ENCODE measurements at regions not wholly inside any gene's neighbourhood (a gene's known extent, or its start where the extent isn't known, plus 50 kb on each side); places are given as distances from the start of the nearest gene placed in this dataset.

DNA sequence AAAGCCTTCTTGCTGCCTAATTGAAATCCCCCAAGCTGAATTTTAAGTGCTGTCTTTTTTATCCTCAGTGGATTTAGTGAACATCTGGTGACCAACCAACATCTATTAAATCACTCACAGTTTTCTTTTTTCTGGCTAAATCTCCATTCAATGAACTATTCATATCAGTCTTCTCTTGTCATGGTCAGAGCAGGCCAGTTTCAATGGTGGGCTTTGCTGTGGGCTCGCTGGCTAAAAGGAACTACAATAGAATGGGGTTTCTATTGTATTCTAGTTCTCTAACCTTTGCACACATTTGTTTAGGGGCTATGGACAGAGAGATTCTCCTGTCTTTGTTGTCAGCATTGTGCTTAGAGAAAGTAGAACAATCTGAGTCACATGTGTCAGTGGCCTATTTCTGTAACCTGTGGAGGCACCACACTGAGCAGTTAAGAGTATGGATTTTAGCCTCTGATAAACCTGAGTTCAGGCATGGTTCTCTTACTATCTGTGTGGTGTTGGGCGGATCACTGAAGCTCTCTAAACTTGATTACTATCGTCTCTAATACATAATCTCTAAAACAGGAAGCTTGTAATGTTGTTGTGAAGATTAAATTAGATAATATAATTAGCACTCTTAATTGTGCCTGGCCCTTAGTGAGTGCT, 94.2 kb upstream of the CADM1 start:
- WGBS, 2 donors, result 75 to 82% methylated on average over 3 of the region's 3 CpGs
- Histone ChIP-seq H3K27ac (ENCODE audit: low read depth in 2 of 2, low read length in 1 of 2) (no peak overlapping the region), H3K4me1 (ENCODE audit: control insufficient read depth in 2 of 2, insufficient read depth in 2 of 2, low read length in 1 of 2) (no peaks in the 10 kb centered on the region), H3K27me3 (ENCODE audit: control insufficient read depth in 1 of 2, insufficient read depth in 2 of 2, low read length in 2 of 2) (no peaks in the 10 kb centered on the region), H3K4me3 (ENCODE audit: low read depth in 1 of 2, low read length in 2 of 2) (no peak overlapping the region), H3K9me3 (ENCODE audit: control insufficient read depth in 2 of 2, insufficient read depth in 1 of 2, low read depth in 1 of 2, low read length in 1 of 2) (no peaks in the 10 kb centered on the region), H3K36me3 (ENCODE audit: control insufficient read depth in 2 of 2, insufficient read depth in 2 of 2, low read length in 1 of 2) (no peaks in the 10 kb centered on the region)

GRCh38 chr11:115591380-115591779, 87.2 kb upstream of the CADM1 start:
- H3K27ac ChIP-seq (ENCODE audit: low read depth in 2 of 2, low read length in 1 of 2), result no peak overlapping the region
- no peaks in the 10 kb centered on the region for H3K36me3 ChIP-seq (ENCODE audit: control insufficient read depth in 2 of 2, insufficient read depth in 2 of 2, low read length in 1 of 2)
- no peak overlapping the region for H3K4me3 ChIP-seq (ENCODE audit: low read depth in 1 of 2, low read length in 2 of 2)
- H3K4me1 ChIP-seq (ENCODE audit: control insufficient read depth in 2 of 2, insufficient read depth in 2 of 2, low read length in 1 of 2), result no peaks in the 10 kb centered on the region
- 84 to 95% methylated on average over 3 of the region's 3 CpGs for WGBS, 2 donors
- no peaks in the 10 kb centered on the region for H3K27me3 ChIP-seq (ENCODE audit: control insufficient read depth in 1 of 2, insufficient read depth in 2 of 2, low read length in 2 of 2)
- no peaks in the 10 kb centered on the region for H3K9me3 ChIP-seq (ENCODE audit: control insufficient read depth in 2 of 2, insufficient read depth in 1 of 2, low read depth in 1 of 2, low read length in 1 of 2)

DNA sequence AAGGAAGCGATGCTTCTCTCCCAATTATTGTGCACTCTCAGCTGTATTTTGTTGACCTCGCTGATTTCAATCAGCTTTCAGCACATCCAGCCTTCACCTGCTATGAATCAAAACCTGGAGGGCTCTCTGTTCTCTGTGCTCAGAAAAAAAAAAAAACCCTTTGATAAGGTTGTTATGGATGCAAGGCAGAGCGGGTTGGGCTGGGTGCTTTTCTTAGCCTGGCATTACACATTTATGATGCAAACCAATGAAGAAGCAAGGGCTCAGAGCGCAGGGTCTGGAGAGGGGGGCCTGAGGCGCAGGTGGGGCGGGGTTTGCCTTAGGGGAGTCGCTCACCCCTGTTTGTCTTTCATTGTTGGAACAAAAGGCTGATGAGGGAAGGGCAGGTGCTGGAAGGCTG, 86.0 kb upstream of the CADM1 start:
- Histone ChIP-seq H3K9me3 (ENCODE audit: control insufficient read depth in 2 of 2, insufficient read depth in 1 of 2, low read depth in 1 of 2, low read length in 1 of 2) (no peaks in the 10 kb centered on the region), H3K27ac (ENCODE audit: low read depth in 2 of 2, low read length in 1 of 2) (no peak overlapping the region), H3K36me3 (ENCODE audit: control insufficient read depth in 2 of 2, insufficient read depth in 2 of 2, low read length in 1 of 2) (no peaks in the 10 kb centered on the region), H3K27me3 (ENCODE audit: control insufficient read depth in 1 of 2, insufficient read depth in 2 of 2, low read length in 2 of 2) (no peaks in the 10 kb centered on the region), H3K4me1 (ENCODE audit: control insufficient read depth in 2 of 2, insufficient read depth in 2 of 2, low read length in 1 of 2) (no peaks in the 10 kb centered on the region), H3K4me3 (ENCODE audit: low read depth in 1 of 2, low read length in 2 of 2) (no peak overlapping the region)
- 72% methylated on average over 7 of the region's 7 CpGs for WGBS, 2 donors

DNA sequence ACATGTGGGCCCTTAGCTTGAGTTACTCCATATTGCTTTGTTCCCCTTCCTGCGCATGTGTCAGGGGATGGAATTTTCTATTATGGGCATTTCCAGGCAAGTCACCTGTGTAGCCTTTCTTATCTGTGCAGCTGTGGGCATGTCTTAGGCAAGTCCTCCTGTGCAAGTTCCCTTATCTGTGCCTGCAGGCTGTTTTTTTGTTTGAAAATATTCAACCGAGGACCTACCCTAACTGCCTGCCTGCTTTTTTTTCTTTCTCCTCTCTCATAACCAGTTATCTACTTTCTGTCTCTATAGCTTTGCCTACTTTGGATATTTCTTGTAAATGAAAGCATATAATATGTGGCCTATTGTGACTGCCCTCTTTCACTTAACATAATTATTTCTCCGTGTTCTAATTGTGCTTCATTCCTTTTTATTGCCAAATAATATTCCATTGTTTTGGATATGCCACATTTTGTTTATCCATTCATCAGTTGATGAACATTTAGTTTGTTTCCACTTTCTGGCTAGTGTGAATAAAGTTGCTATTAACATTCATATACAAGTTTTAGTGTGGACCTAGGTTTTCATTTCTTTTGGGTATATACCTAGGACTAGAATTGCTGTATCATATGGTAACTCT, 83.6 kb upstream of the CADM1 start:
- Histone ChIP-seq H3K4me3 (ENCODE audit: low read depth in 1 of 2, low read length in 2 of 2) (no peak overlapping the region), H3K4me1 (ENCODE audit: control insufficient read depth in 2 of 2, insufficient read depth in 2 of 2, low read length in 1 of 2) (no peaks in the 10 kb centered on the region), H3K27me3 (ENCODE audit: control insufficient read depth in 1 of 2, insufficient read depth in 2 of 2, low read length in 2 of 2) (no peaks in the 10 kb centered on the region), H3K27ac (ENCODE audit: low read depth in 2 of 2, low read length in 1 of 2) (no peak overlapping the region), H3K9me3 (ENCODE audit: control insufficient read depth in 2 of 2, insufficient read depth in 1 of 2, low read depth in 1 of 2, low read length in 1 of 2) (no peaks in the 10 kb centered on the region), H3K36me3 (ENCODE audit: control insufficient read depth in 2 of 2, insufficient read depth in 2 of 2, low read length in 1 of 2) (no peaks in the 10 kb centered on the region)
- 86 to 88% methylated on average over 3 of the region's 3 CpGs for WGBS, 2 donors

DNA sequence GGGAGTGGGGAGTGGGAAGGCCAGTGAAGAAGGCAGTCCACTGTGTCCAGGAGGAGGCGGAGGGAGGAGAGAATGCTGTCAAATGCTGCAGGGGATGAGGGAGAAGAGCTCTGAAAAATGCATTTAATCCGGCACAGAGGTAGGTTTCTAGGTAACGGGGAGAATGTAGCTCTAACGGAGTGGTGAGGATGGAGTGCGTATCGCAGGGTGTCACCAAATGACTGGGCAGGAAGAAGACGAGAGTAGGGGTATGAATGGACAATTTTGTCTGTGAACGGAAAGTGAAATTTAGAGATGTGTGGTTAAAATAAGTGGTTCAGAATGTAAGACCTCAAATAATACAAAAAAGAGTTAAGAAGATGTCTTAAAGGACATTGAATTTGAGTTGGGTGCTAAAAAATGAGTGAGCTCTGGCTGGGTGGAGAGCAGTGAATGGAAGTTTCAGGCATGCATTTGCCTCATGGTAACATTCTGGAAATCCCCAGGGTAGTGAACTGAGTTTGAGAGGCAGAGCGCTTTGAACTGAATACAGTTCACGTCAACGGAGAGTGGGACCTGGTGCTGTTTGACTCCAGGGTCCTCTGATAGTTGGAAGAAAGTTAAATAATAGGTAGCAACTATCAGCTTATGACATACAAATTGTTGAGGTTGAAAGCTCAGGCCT, 81.3 kb upstream of the CADM1 start:
- Histone ChIP-seq H3K4me1 (ENCODE audit: control insufficient read depth in 2 of 2, insufficient read depth in 2 of 2, low read length in 1 of 2) (peaks cover 0 to 4% of the 10 kb centered on the region in 2 donors), H3K27me3 (ENCODE audit: control insufficient read depth in 1 of 2, insufficient read depth in 2 of 2, low read length in 2 of 2) (no peaks in the 10 kb centered on the region), H3K36me3 (ENCODE audit: control insufficient read depth in 2 of 2, insufficient read depth in 2 of 2, low read length in 1 of 2) (no peaks in the 10 kb centered on the region), H3K27ac (ENCODE audit: low read depth in 2 of 2, low read length in 1 of 2) (no peak overlapping the region), H3K4me3 (ENCODE audit: low read depth in 1 of 2, low read length in 2 of 2) (no peak overlapping the region), H3K9me3 (ENCODE audit: control insufficient read depth in 2 of 2, insufficient read depth in 1 of 2, low read depth in 1 of 2, low read length in 1 of 2) (no peaks in the 10 kb centered on the region)
- WGBS, 2 donors, result 84 to 90% methylated on average over 11 of the region's 11 CpGs

- Histone ChIP-seq H3K9me3 (ENCODE audit: control insufficient read depth in 2 of 2, insufficient read depth in 1 of 2, low read depth in 1 of 2, low read length in 1 of 2) (peaks cover 0 to 1% of the 10 kb centered on the region in 2 donors), H3K4me1 (ENCODE audit: control insufficient read depth in 2 of 2, insufficient read depth in 2 of 2, low read length in 1 of 2) (peaks cover 0 to 4% of the 10 kb centered on the region in 2 donors), H3K27ac (ENCODE audit: low read depth in 2 of 2, low read length in 1 of 2) (no peak overlapping the region), H3K36me3 (ENCODE audit: control insufficient read depth in 2 of 2, insufficient read depth in 2 of 2, low read length in 1 of 2) (no peaks in the 10 kb centered on the region), H3K4me3 (ENCODE audit: low read depth in 1 of 2, low read length in 2 of 2) (no peak overlapping the region), H3K27me3 (ENCODE audit: control insufficient read depth in 1 of 2, insufficient read depth in 2 of 2, low read length in 2 of 2) (no peaks in the 10 kb centered on the region)
- 61% methylated on average over 20 of the region's 20 CpGs for WGBS, 2 donors
Observed at GRCh38 chr11:115581871-115582639, 77.8 kb upstream of the CADM1 start.

GRCh38 chr11:115580927-115581680, 76.9 kb upstream of the CADM1 start:
- Histone ChIP-seq H3K36me3 (ENCODE audit: control insufficient read depth in 2 of 2, insufficient read depth in 2 of 2, low read length in 1 of 2) (no peaks in the 10 kb centered on the region), H3K9me3 (ENCODE audit: control insufficient read depth in 2 of 2, insufficient read depth in 1 of 2, low read depth in 1 of 2, low read length in 1 of 2) (peaks cover 0 to 1% of the 10 kb centered on the region in 2 donors), H3K27ac (ENCODE audit: low read depth in 2 of 2, low read length in 1 of 2) (no peak overlapping the region), H3K4me3 (ENCODE audit: low read depth in 1 of 2, low read length in 2 of 2) (no peak overlapping the region), H3K4me1 (ENCODE audit: control insufficient read depth in 2 of 2, insufficient read depth in 2 of 2, low read length in 1 of 2) (peaks cover 0 to 4% of the 10 kb centered on the region in 2 donors), H3K27me3 (ENCODE audit: control insufficient read depth in 1 of 2, insufficient read depth in 2 of 2, low read length in 2 of 2) (no peaks in the 10 kb centered on the region)
- whole genome bisulfite sequencing, 2 donors, result 50 to 58% methylated on average over 7 of the region's 7 CpGs

DNA sequence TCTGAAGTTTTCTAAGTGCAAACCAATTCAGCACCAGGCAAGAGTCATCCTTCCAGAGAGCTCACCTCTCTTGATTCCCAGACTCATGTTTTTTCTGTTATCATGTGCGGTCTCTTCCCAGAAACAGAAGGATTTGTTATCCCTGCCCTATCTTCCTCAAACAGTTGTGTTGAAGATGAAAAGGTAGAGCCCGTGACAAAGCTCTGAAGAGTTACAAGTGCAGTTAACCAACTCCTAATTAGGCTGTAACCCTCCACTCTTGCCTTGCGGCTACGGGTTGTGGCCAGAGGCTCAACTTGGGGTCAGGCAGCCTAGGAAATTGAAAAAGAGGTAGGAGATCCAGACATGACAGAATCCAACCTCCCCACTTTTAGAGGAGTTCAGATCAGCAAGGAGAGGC, 76.2 kb upstream of the CADM1 start:
- H3K27ac ChIP-seq (ENCODE audit: low read depth in 2 of 2, low read length in 1 of 2), result no peak overlapping the region
- H3K4me1 ChIP-seq (ENCODE audit: control insufficient read depth in 2 of 2, insufficient read depth in 2 of 2, low read length in 1 of 2), result peaks cover 0 to 4% of the 10 kb centered on the region in 2 donors
- no peak overlapping the region for H3K4me3 ChIP-seq (ENCODE audit: low read depth in 1 of 2, low read length in 2 of 2)
- 84 to 89% methylated on average over 4 of the region's 4 CpGs for WGBS, 2 donors
- H3K27me3 ChIP-seq (ENCODE audit: control insufficient read depth in 1 of 2, insufficient read depth in 2 of 2, low read length in 2 of 2), result no peaks in the 10 kb centered on the region
- peaks cover 0 to 1% of the 10 kb centered on the region in 2 donors for H3K9me3 ChIP-seq (ENCODE audit: control insufficient read depth in 2 of 2, insufficient read depth in 1 of 2, low read depth in 1 of 2, low read length in 1 of 2)
- H3K36me3 ChIP-seq (ENCODE audit: control insufficient read depth in 2 of 2, insufficient read depth in 2 of 2, low read length in 1 of 2), result no peaks in the 10 kb centered on the region
